K562 (cell line): ENCODE measurements at regions not wholly inside any gene's neighbourhood (a gene's known extent, or its start where the extent isn't known, plus 50 kb on each side); places are given as distances from the start of the nearest gene placed in this dataset.
A peak's percentile ranks its signal among the peaks of the same experiment; 100 is the strongest.

Experiments
- ATAC-seq: fragments of 200-7000 bp; cut with Tn5 transposase; 3 replicates; pipeline ENCODE4 v1.9.1; 2020; ENCODE audit warnings: moderate library complexity
- BruUV-seq: library from RNA; stranded (reverse); fragments of 400-500 nt; replicated peaks from 2 replicates; lab custom pipeline; 2021; lab: Mats Ljungman, UMichigan
- CTCF ChIA-PET: fragments of 300-600 bp; formaldehyde crosslinking; extraction: SDS; loops from one replicate; lab custom pipeline; 2021; ENCODE audit warnings: low intra/inter-chr PET ratio; lab: Yijun Ruan, JAX
- POLR2A ChIA-PET: fragments of 300-600, 350-650 bp; sonication (Branson Sonifier 250); formaldehyde crosslinking; extraction: SDS; loops from one replicate; lab custom pipeline; 2021; ENCODE audit warnings: antibody characterized with exemption, inconsistent platforms; lab: Yijun Ruan, JAX
- DNase-seq, 4 experiments: peaks; one replicate each; pipeline versions ENCODE4 v3.0.0 to v3.0.0-alpha.2; 2011 to 2018; ENCODE audit warnings: low spot score in 3 of 4, mixed read lengths in 3 of 4; ENCODE audit errors: extremely low read depth in 1 of 4
- FAIRE-seq: peaks from 2 replicates; lab custom pipeline; 2011; peaks lifted over from hg19 to GRCh38; lab: Jason Lieb, UNC
- H2AFZ ChIP-seq: 2 replicates; pipeline ENCODE4 v1.6.0; 2011; ENCODE audit warnings: low read depth, low read length, control low read depth, inconsistent platforms
- H3K27ac ChIP-seq: fragments of 200-600 bp; 3 replicates; pipeline ENCODE4 v1.8.0; 2011; ENCODE audit warnings: low read depth, mild to moderate bottlenecking, control low read depth, inconsistent platforms, low read length, moderate library complexity, mixed read lengths; ENCODE audit errors: extremely low read depth
- H3K27me3 ChIP-seq, 2 experiments: fragments of 300-600 bp in 1 of 2; 2 replicates in 1 of 2; 3 replicates in 1 of 2; pipeline versions ENCODE4 v1.6.0 to v1.8.0; 2011; ENCODE audit warnings: inconsistent platforms in 2 of 2, low read length in 2 of 2, mild to moderate bottlenecking in 1 of 2, mixed read lengths in 1 of 2, moderate library complexity in 1 of 2; ENCODE audit not compliant: control insufficient read depth in 2 of 2, insufficient read depth in 2 of 2
- H3K36me3 ChIP-seq: fragments of 300-600 bp; 3 replicates; pipeline ENCODE4 v1.8.0; 2011; ENCODE audit warnings: mild to moderate bottlenecking, low read length, inconsistent platforms; ENCODE audit not compliant: control insufficient read depth, insufficient read depth
- H3K4me1 ChIP-seq, 2 experiments: fragments of 200-600 bp in 1 of 2; replicated peaks in 1 of 2; 2 replicates in 1 of 2; 3 replicates in 1 of 2; pipeline versions ENCODE4 v1.5.1 to v1.8.0; 2011; ENCODE audit warnings: inconsistent platforms in 2 of 2, low read length in 2 of 2, mild to moderate bottlenecking in 1 of 2, mixed read lengths in 1 of 2, moderate library complexity in 1 of 2; ENCODE audit not compliant: control insufficient read depth in 2 of 2, insufficient read depth in 2 of 2
- H3K4me2 ChIP-seq: 2 replicates; pipeline ENCODE4 v1.6.1; 2011; ENCODE audit warnings: low read length, control low read depth, inconsistent platforms, mixed read lengths; ENCODE audit not compliant: insufficient read depth
- H3K4me3 ChIP-seq: fragments of 200-600 bp; sonication (generic), shearing (Covaris generic); 2 replicates; pipeline ENCODE4 v1.5.1; 2016; ENCODE audit warnings: control low read depth, inconsistent platforms
- H3K79me2 ChIP-seq: fragments of 200-600 bp; 3 replicates; pipeline ENCODE4 v1.8.0; 2011; ENCODE audit warnings: low read length, inconsistent platforms; ENCODE audit not compliant: control insufficient read depth, insufficient read depth
- H3K9ac ChIP-seq, 2 experiments: 2 replicates each; pipeline versions ENCODE4 v1.6.0 to v1.6.1; 2011; ENCODE audit warnings: low read depth in 2 of 2, low read length in 2 of 2, control low read depth in 1 of 2, inconsistent platforms in 1 of 2, mild to moderate bottlenecking in 1 of 2, mixed read lengths in 1 of 2; ENCODE audit not compliant: insufficient read depth in 1 of 2
- H3K9me1 ChIP-seq: one replicate; pipeline ENCODE4 v1.6.0; 2011; ENCODE audit warnings: inconsistent platforms, mild to moderate bottlenecking, low read length, moderate library complexity; ENCODE audit not compliant: control insufficient read depth, insufficient read depth
- H3K9me3 ChIP-seq: replicated peaks from 2 replicates; pipeline ENCODE4 v1.5.1; 2011; ENCODE audit warnings: low read depth, low read length, inconsistent platforms; ENCODE audit not compliant: control insufficient read depth, insufficient read depth
- H4K20me1 ChIP-seq: replicated peaks from 2 replicates; pipeline ENCODE4 v1.6.1; 2011; ENCODE audit warnings: low read length, inconsistent platforms, mixed read lengths; ENCODE audit not compliant: control insufficient read depth, insufficient read depth
- BDP1 ChIP-seq: IDR thresholded peaks from 3 replicates; pipeline ENCODE4 v1.6.1; 2011; ENCODE audit not compliant: insufficient read length, insufficient read depth
- CBX2 ChIP-seq: fragments of 200-600 bp; sonication (generic); IDR thresholded peaks from one replicate; pipeline ENCODE4 v1.6.1; 2012; ENCODE audit warnings: mild to moderate bottlenecking, low read length, inconsistent platforms; ENCODE audit not compliant: insufficient read depth, poor library complexity, severe bottlenecking
- CBX8 ChIP-seq: fragments of 200-600 bp; sonication (generic); IDR thresholded peaks from 2 replicates; pipeline ENCODE4 v1.6.1; 2012; ENCODE audit warnings: borderline replicate concordance, mixed run types, low read depth, mild to moderate bottlenecking, moderate library complexity, mixed read lengths, low read length, control low read depth, inconsistent platforms; ENCODE audit not compliant: poor library complexity, severe bottlenecking; ENCODE audit errors: extremely low read depth
- ETS1 ChIP-seq: conservative IDR thresholded peaks from 2 replicates; pipeline ENCODE4 v1.6.1; 2011; ENCODE audit warnings: low read depth, mild to moderate bottlenecking, low read length; ENCODE audit not compliant: control insufficient read depth
- FOSL1 ChIP-seq: fragments of 200-800 bp; sonication (Bioruptor generic); conservative IDR thresholded peaks from 2 replicates; pipeline ENCODE4 v1.6.1; 2016; ENCODE audit warnings: missing genetic modification characterization, missing compliant biosample characterization
- JUND ChIP-seq, 2 experiments: IDR thresholded peaks; 2 replicates in 1 of 2; 3 replicates in 1 of 2; pipeline ENCODE4 v1.6.1; 2011; ENCODE audit warnings: borderline replicate concordance in 2 of 2, low read depth in 2 of 2, low read length in 2 of 2, improper control_type of control experiment in 1 of 2, missing biosample characterization in 1 of 2, missing genetic modification characterization in 1 of 2, missing genetic modification reagents in 1 of 2
- KDM5B ChIP-seq: fragments of 200-600 bp; sonication (generic); IDR thresholded peaks from 2 replicates; pipeline ENCODE4 v1.6.1; 2012; ENCODE audit warnings: low read depth, mild to moderate bottlenecking, moderate library complexity, low read length, control low read depth, inconsistent platforms; ENCODE audit not compliant: insufficient replicate concordance
- MAFK ChIP-seq: IDR thresholded peaks from 2 replicates; pipeline ENCODE4 v1.6.1; 2011; ENCODE audit warnings: low read length, improper control_type of control experiment
- MECOM ChIP-seq: fragments of 250-450 bp; sonication (Bioruptor Pico); IDR thresholded peaks from 2 replicates; pipeline ENCODE4 v1.8.0; 2022; ENCODE audit warnings: inconsistent platforms
- THAP12 ChIP-seq: fragments of 250-450 bp; sonication (Bioruptor Pico); IDR thresholded peaks from 2 replicates; pipeline ENCODE4 v1.9.0; 2021; ENCODE audit warnings: mild to moderate bottlenecking, inconsistent platforms
- VEZF1 ChIP-seq: fragments of 200-800 bp; sonication (Bioruptor generic); IDR thresholded peaks from 2 replicates; pipeline ENCODE4 v1.6.1; 2017; ENCODE audit warnings: missing genetic modification characterization, missing compliant biosample characterization
- ZFP1 ChIP-seq: fragments of 450-650 bp; formaldehyde crosslinking; IDR thresholded peaks from 2 replicates; pipeline ENCODE4 v1.4.0; 2020; ENCODE audit warnings: mild to moderate bottlenecking, mixed read lengths
- ZNF121 ChIP-seq: sonication (generic); formaldehyde crosslinking; conservative IDR thresholded peaks from 2 replicates; pipeline ENCODE4 v1.8.0; 2022; ENCODE audit warnings: missing genetic modification reagents
- ZNF124 ChIP-seq: sonication (generic); formaldehyde crosslinking; IDR thresholded peaks from 2 replicates; pipeline ENCODE4 v1.8.1; 2022; ENCODE audit warnings: missing genetic modification reagents
- ZNF445 ChIP-seq: fragments of 250-450 bp; sonication (Bioruptor Pico); IDR thresholded peaks from 2 replicates; pipeline ENCODE4 v1.4.0; 2020; ENCODE audit warnings: low read depth, mild to moderate bottlenecking, moderate library complexity
- in situ Hi-C: fragments of 300-500 bp; cut with MboI; formaldehyde crosslinking; loops from 4 replicates; pipeline ENCODE4 v1.15.0; 2018; ENCODE audit warnings: inconsistent platforms, mixed read lengths
- intact Hi-C: fragments of 100-400 bp; cut with micrococcal nuclease; formaldehyde crosslinking; loops from 2 replicates; pipeline ENCODE4 v1.14.2; 2022

GRCh38 chr12:13582421-13582820 lies 385.9 kb downstream of the EMP1 start (continued):
- TF ChIP-seq THAP12 (CRISPR knock-in tag) (no peak), MAFK (no peak), VEZF1 (CRISPR knock-in tag) (no peak), MECOM (CRISPR knock-in tag) (no peak), CBX2 (no peak), ETS1 (no peak)
- TF ChIP-seq, all 486 proteins: peak for 0

GRCh38 chr12:13581031-13581430 lies 384.5 kb downstream of the EMP1 start:
- no peaks in the 10 kb centered on the region for H3K27me3 ChIP-seq
- in situ Hi-C loops = no loop called here
- TF ChIP-seq BDP1 (no peak), ZNF121 (no peak), ZFP1 (CRISPR knock-in tag) (no peak), CBX8 (no peak), ZNF445 (CRISPR knock-in tag) (no peak), FOSL1 (tag) (peak; percentile 65), KDM5B (no peak), ZNF124 (no peak), JUND (IDR thresholded peaks at IDR 0.05; ENCODE audit: borderline replicate concordance, low read depth, low read length) (peak; percentile 11; the same call in 1 of the 2 replicates), JUND (tag; IDR thresholded peaks at IDR 0.05; ENCODE audit: borderline replicate concordance, low read depth, low read length) (no peak; the same call in 2 of the 3 replicates)
- no peak overlapping the region for H3K9ac ChIP-seq
- H2AFZ ChIP-seq = no peak overlapping the region
- H3K4me3 ChIP-seq = no peak overlapping the region
- no peaks in the 10 kb centered on the region for H3K4me1 ChIP-seq
- intact Hi-C loops = no loop called here
- no peaks in the 10 kb centered on the region for H4K20me1 ChIP-seq
- H3K9me3 ChIP-seq = no peaks in the 10 kb centered on the region
- ATAC-seq (no peak), FAIRE-seq (no peak), DNase-seq (no peak)
- no TSS peak for BruUV-seq
- no peaks in the 10 kb centered on the region for H3K36me3 ChIP-seq
- POLR2A ChIA-PET = no interaction called here
- no peaks in the 10 kb centered on the region for H3K9me1 ChIP-seq
- CTCF ChIA-PET = no interaction called here
- H3K4me2 ChIP-seq = no peak overlapping the region
- H3K79me2 ChIP-seq = no peaks in the 10 kb centered on the region
- H3K27ac ChIP-seq = no peak overlapping the region
